Prostate gland (tissue), 2 donors: ENCODE measurements at regions not wholly inside any gene's neighbourhood (a gene's known extent, or its start where the extent isn't known, plus 50 kb on each side); places are given as distances from the start of the nearest gene placed in this dataset.

Experiments
- CTCF ChIP-seq, 4 experiments: fragments of 200-600 bp in 2 of 4; fragments of 450-650 bp in 2 of 4; sonication (generic) in 2 of 4; IDR thresholded peaks; 1 replicate in 3 of 4; 2 replicates in 1 of 4; pipeline ENCODE4 v1.5.1; 2016 to 2019; ENCODE audit warnings: antibody characterized with exemption in 4 of 4, mild to moderate bottlenecking in 2 of 4, moderate library complexity in 2 of 4
- POLR2A ChIP-seq: fragments of 450-650 bp; IDR thresholded peaks from one replicate; pipeline ENCODE4 v1.6.1; 2016; ENCODE audit warnings: antibody characterized with exemption, mild to moderate bottlenecking
- POLR2AphosphoS5 ChIP-seq: sonication (generic); formaldehyde crosslinking; IDR thresholded peaks from one replicate; pipeline ENCODE4 v1.6.1; 2017; ENCODE audit warnings: antibody characterized with exemption

- no peak for TF ChIP-seq CTCF (IDR thresholded peaks at IDR 0.05)
- no peak for TF ChIP-seq POLR2A
- TF ChIP-seq POLR2AphosphoS5: no peak
Observed at GRCh38 chr5:14057289-14057688, 85.9 kb upstream of the TRIO start.
